Fibroblast of lung (primary cell): ENCODE measurements at regions not wholly inside any gene's neighbourhood (a gene's known extent, or its start where the extent isn't known, plus 50 kb on each side); places are given as distances from the start of the nearest gene placed in this dataset.

Experiments used
- DNase-seq, 2 donors: peaks; one replicate each; pipeline versions ENCODE4 v3.0.0 to v3.0.0-alpha.2; 2010; ENCODE audit warnings: low read depth in 2 of 2
- H2AFZ ChIP-seq: 2 replicates; pipeline ENCODE4 v1.5.1; 2012; ENCODE audit warnings: low read length, control low read depth, inconsistent platforms
- H3K27ac ChIP-seq: 2 replicates; pipeline ENCODE4 v1.5.1; 2011; ENCODE audit warnings: low read length, control low read depth; ENCODE audit not compliant: insufficient read depth
- H3K27me3 ChIP-seq: 2 replicates; pipeline ENCODE4 v1.5.1; 2011; ENCODE audit warnings: mild to moderate bottlenecking, low read length; ENCODE audit not compliant: control insufficient read depth, insufficient read depth
- H3K36me3 ChIP-seq: 2 replicates; pipeline ENCODE4 v1.5.1; 2011; ENCODE audit warnings: low read length; ENCODE audit not compliant: control insufficient read depth, insufficient read depth
- H3K4me1 ChIP-seq: 2 replicates; pipeline ENCODE4 v1.5.1; 2011; ENCODE audit warnings: low read length; ENCODE audit not compliant: control insufficient read depth, insufficient read depth; ENCODE audit errors: extremely low read depth
- H3K4me2 ChIP-seq: 2 replicates; pipeline ENCODE4 v1.5.1; 2011; ENCODE audit warnings: low read length, control low read depth; ENCODE audit not compliant: insufficient read depth; ENCODE audit errors: extremely low read depth
- H3K4me3 ChIP-seq, 4 experiments: fragments of 200-600 bp in 1 of 4; sonication (generic) in 1 of 4; replicated peaks in 1 of 4; 2 replicates each; pipeline ENCODE4 v1.5.1; 2011 to 2016; ENCODE audit warnings: low read length in 4 of 4, low read depth in 3 of 4, mild to moderate bottlenecking in 3 of 4, control low read depth in 2 of 4, inconsistent platforms in 1 of 4, mixed read lengths in 1 of 4; ENCODE audit not compliant: insufficient read depth in 1 of 4; ENCODE audit errors: control extremely low read depth in 1 of 4
- H3K79me2 ChIP-seq: 2 replicates; pipeline ENCODE4 v1.5.1; 2012; ENCODE audit warnings: mild to moderate bottlenecking, low read length, inconsistent platforms; ENCODE audit not compliant: control insufficient read depth, insufficient read depth
- H3K9ac ChIP-seq: 2 replicates; pipeline ENCODE4 v1.5.1; 2011; ENCODE audit warnings: mild to moderate bottlenecking, low read length, control low read depth; ENCODE audit not compliant: insufficient read depth
- H3K9me3 ChIP-seq: 2 replicates; pipeline ENCODE4 v1.5.1; 2012; ENCODE audit warnings: low read depth, low read length; ENCODE audit not compliant: control insufficient read depth, insufficient read depth
- H4K20me1 ChIP-seq: 2 replicates; pipeline ENCODE4 v1.5.1; 2011; ENCODE audit warnings: low read length; ENCODE audit not compliant: control insufficient read depth, insufficient read depth; ENCODE audit errors: extremely low read depth
- EZH2 ChIP-seq: IDR thresholded peaks from 2 replicates; pipeline ENCODE4 v1.5.1; 2012; ENCODE audit warnings: low read length, control low read depth, mild to moderate bottlenecking; ENCODE audit errors: missing control alignments
- TF ChIP-seq, protein P1 (sequence below), 2 donors: IDR thresholded peaks in 1 of 2; conservative IDR thresholded peaks in 1 of 2; 1 replicate in 1 of 2; 2 replicates in 1 of 2; pipeline ENCODE4 v1.5.1; 2011 to 2012; ENCODE audit warnings: low read length in 2 of 2, control low read depth in 1 of 2, inconsistent platforms in 1 of 2, low read depth in 1 of 2, mild to moderate bottlenecking in 1 of 2

DNA sequence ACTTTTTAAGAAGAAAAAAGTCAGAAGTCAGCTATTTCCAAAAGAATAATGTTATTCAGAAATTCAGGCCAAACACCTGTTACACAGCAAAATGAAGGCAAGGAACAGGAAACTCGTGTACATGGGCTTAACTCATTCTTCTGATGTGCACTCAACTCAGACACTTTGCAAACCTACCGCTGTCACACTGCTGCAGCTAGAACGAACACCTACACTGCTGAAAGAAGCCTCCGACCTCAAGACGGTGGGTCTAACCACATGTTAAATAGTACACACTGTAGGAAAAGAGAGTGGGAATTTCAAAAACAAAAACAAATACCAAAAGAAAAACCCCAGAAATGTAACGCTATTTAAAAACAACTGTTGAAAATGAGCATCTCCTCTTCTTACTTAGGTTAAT is 384.5 kb downstream of the IRX1 start:
- TF ChIP-seq, protein P1, sequence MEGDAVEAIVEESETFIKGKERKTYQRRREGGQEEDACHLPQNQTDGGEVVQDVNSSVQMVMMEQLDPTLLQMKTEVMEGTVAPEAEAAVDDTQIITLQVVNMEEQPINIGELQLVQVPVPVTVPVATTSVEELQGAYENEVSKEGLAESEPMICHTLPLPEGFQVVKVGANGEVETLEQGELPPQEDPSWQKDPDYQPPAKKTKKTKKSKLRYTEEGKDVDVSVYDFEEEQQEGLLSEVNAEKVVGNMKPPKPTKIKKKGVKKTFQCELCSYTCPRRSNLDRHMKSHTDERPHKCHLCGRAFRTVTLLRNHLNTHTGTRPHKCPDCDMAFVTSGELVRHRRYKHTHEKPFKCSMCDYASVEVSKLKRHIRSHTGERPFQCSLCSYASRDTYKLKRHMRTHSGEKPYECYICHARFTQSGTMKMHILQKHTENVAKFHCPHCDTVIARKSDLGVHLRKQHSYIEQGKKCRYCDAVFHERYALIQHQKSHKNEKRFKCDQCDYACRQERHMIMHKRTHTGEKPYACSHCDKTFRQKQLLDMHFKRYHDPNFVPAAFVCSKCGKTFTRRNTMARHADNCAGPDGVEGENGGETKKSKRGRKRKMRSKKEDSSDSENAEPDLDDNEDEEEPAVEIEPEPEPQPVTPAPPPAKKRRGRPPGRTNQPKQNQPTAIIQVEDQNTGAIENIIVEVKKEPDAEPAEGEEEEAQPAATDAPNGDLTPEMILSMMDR (conservative IDR thresholded peaks at IDR 0.05 in 1 of 2, IDR thresholded peaks at IDR 0.05 in 1 of 2; ENCODE audit: low read depth in 1 of 2, low read length in 2 of 2) = no peak
- TF ChIP-seq EZH2 = no peak
- Histone ChIP-seq H4K20me1 (no peaks in the 10 kb centered on the region), H3K27me3 (no peaks in the 10 kb centered on the region), H3K36me3 (no peaks in the 10 kb centered on the region), H2AFZ (no peak overlapping the region), H3K4me2 (no peak overlapping the region), H3K79me2 (no peaks in the 10 kb centered on the region), H3K4me3 (no peak overlapping the region), H3K9me3 (no peaks in the 10 kb centered on the region), H3K9ac (no peak overlapping the region), H3K27ac (no peak overlapping the region), H3K4me1 (no peaks in the 10 kb centered on the region)
- DNase-seq = no peak

DNA sequence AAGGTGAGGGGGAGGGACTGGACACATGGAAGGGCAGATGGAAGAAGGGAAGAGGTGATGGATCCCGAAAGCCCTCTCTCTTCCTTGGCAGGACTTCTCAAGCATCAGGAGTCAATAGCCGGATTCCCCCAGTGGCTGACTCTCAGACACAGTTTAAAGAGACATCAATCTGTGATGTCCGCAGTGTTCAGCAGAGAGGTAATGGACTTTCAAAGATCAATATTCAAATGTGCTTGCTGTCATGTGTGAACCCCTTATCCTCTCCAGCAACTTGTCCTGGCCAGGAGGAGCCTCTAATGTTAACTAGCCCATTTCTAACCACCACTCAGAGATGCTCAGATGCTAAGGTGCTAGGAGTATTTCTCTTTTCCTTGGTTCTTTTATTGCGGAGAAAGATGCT is 392.2 kb downstream of the IRX1 start:
- Histone ChIP-seq H2AFZ (no peak overlapping the region), H3K27me3 (no peaks in the 10 kb centered on the region), H3K4me2 (no peak overlapping the region), H4K20me1 (no peaks in the 10 kb centered on the region), H3K36me3 (no peaks in the 10 kb centered on the region), H3K27ac (no peak overlapping the region), H3K9me3 (no peaks in the 10 kb centered on the region), H3K9ac (no peak overlapping the region), H3K4me1 (no peaks in the 10 kb centered on the region), H3K79me2 (no peaks in the 10 kb centered on the region), H3K4me3 (no peak overlapping the region)
- TF ChIP-seq, protein P1 (conservative IDR thresholded peaks at IDR 0.05 in 1 of 2, IDR thresholded peaks at IDR 0.05 in 1 of 2; ENCODE audit: low read depth in 1 of 2, low read length in 2 of 2) = no peak
- TF ChIP-seq EZH2 = no peak
- no peak for DNase-seq

DNA sequence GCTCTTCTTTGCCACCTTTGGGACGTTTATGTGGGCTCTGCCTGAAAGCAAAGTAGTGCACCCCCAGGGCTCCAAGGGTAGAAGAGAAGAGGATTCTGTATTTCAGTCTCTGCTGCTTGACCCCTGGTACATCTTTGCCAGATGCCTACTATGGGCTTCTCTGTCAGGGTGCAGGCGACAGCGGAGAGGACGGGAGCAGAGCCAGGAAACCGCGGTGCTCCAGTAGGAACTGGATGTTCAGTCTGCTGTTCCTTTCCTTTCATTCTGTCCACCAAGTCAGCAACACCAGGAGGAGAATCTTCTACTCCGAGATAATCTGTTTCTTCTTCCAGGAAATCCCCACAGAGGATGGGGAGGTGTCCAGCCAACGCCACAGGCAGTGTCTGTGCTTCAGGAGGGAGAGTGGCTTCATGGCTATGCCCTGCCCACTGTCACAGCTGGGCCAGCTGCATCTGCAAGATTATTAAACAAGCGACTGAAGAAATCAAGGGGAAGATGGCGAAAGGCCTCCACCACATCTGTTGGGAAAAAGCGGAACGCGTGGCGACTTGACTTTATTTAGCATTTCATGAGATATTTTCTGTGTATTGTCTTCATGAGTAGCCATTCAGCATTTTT is 398.3 kb downstream of the IRX1 start:
- Histone ChIP-seq H3K27ac (no peak overlapping the region), H3K79me2 (no peaks in the 10 kb centered on the region), H3K4me3 (no peak overlapping the region), H3K9ac (no peak overlapping the region), H3K4me1 (no peaks in the 10 kb centered on the region), H3K9me3 (no peaks in the 10 kb centered on the region), H4K20me1 (no peaks in the 10 kb centered on the region), H3K27me3 (no peaks in the 10 kb centered on the region), H3K36me3 (no peaks in the 10 kb centered on the region), H3K4me2 (no peak overlapping the region), H2AFZ (no peak overlapping the region)
- DNase-seq = no peak
- TF ChIP-seq, protein P1 (conservative IDR thresholded peaks at IDR 0.05 in 1 of 2, IDR thresholded peaks at IDR 0.05 in 1 of 2; ENCODE audit: low read depth in 1 of 2, low read length in 2 of 2) = no peak
- TF ChIP-seq EZH2 = no peak
